GM23338 (cell line): ENCODE measurements at regions not wholly inside any gene's neighbourhood (a gene's known extent, or its start where the extent isn't known, plus 50 kb on each side); places are given as distances from the start of the nearest gene placed in this dataset.

Experiments used
- ATAC-seq: fragments of 200-7000 bp; cut with Tn5 transposase; 3 replicates; pipeline ENCODE4 v1.9.1; 2020
- DNase-seq: peaks from one replicate; pipeline ENCODE4 v3.0.0-alpha.2; 2015; ENCODE audit warnings: low spot score
- H2AFZ ChIP-seq: fragments of 200-600 bp; sonication (generic); 2 replicates; pipeline ENCODE4 v1.8.0; 2016; ENCODE audit warnings: antibody characterized with exemption, mild to moderate bottlenecking, moderate library complexity
- H3F3A ChIP-seq: fragments of 200-600 bp; sonication (generic); replicated peaks from 2 replicates; pipeline ENCODE4 v1.8.0; 2017; ENCODE audit warnings: antibody characterized with exemption, mixed run types, low read depth
- H3K27ac ChIP-seq: fragments of 200-600 bp; sonication (generic); 2 replicates; pipeline ENCODE4 v1.6.1; 2016; ENCODE audit warnings: low read depth
- H3K27me3 ChIP-seq: fragments of 200-600 bp; sonication (generic); 2 replicates; pipeline ENCODE4 v1.8.0; 2016; ENCODE audit warnings: mild to moderate bottlenecking, mixed run types, moderate library complexity; ENCODE audit not compliant: insufficient read depth
- H3K36me3 ChIP-seq: fragments of 200-600 bp; sonication (generic); 2 replicates; pipeline ENCODE4 v1.8.0; 2016; ENCODE audit warnings: mild to moderate bottlenecking; ENCODE audit not compliant: insufficient read depth
- H3K4me1 ChIP-seq: fragments of 200-600 bp; sonication (generic); 2 replicates; pipeline ENCODE4 v1.8.0; 2016; ENCODE audit warnings: mild to moderate bottlenecking, moderate library complexity; ENCODE audit not compliant: insufficient read depth
- H3K4me2 ChIP-seq: fragments of 200-600 bp; sonication (generic); 2 replicates; pipeline ENCODE4 v1.7.1; 2017; ENCODE audit warnings: mixed run types
- H3K4me3 ChIP-seq: fragments of 200-600 bp; sonication (generic); 2 replicates; pipeline ENCODE4 v1.6.1; 2016; ENCODE audit warnings: mixed run types
- H3K79me2 ChIP-seq: fragments of 200-600 bp; sonication (generic); replicated peaks from 2 replicates; pipeline ENCODE4 v1.8.0; 2017; ENCODE audit warnings: mild to moderate bottlenecking; ENCODE audit not compliant: insufficient read depth
- H3K9me2 ChIP-seq: fragments of 200-600 bp; sonication (generic); 2 replicates; pipeline ENCODE4 v1.8.0; 2017; ENCODE audit not compliant: insufficient read depth
- H4K20me1 ChIP-seq: fragments of 200-600 bp; sonication (generic); replicated peaks from 2 replicates; pipeline ENCODE4 v1.8.0; 2017; ENCODE audit warnings: mild to moderate bottlenecking; ENCODE audit not compliant: insufficient read depth
- H3K27ac Mint-ChIP-seq: 2 replicates; pipeline ENCODE4 v1.8.0; 2020; ENCODE audit warnings: inconsistent platforms, mild to moderate bottlenecking, moderate library complexity, mixed read lengths
- H3K27me3 Mint-ChIP-seq: 3 replicates; pipeline ENCODE4 v1.8.0; 2022; ENCODE audit warnings: low read depth, mild to moderate bottlenecking, moderate library complexity, mixed read lengths, inconsistent platforms; ENCODE audit not compliant: insufficient read depth, poor library complexity
- H3K36me3 Mint-ChIP-seq: 3 replicates; pipeline ENCODE4 v1.8.0; 2021; ENCODE audit warnings: low read depth, mild to moderate bottlenecking, inconsistent platforms, moderate library complexity, mixed read lengths
- H3K4me1 Mint-ChIP-seq: 3 replicates; pipeline ENCODE4 v1.8.0; 2020; ENCODE audit warnings: mild to moderate bottlenecking, inconsistent platforms, mixed read lengths
- H3K4me3 Mint-ChIP-seq: 3 replicates; pipeline ENCODE4 v1.8.0; 2021; ENCODE audit warnings: moderate library complexity, mild to moderate bottlenecking, inconsistent platforms, mixed read lengths
- H3K9me3 Mint-ChIP-seq: 3 replicates; pipeline ENCODE4 v1.8.0; 2020; ENCODE audit warnings: moderate library complexity, mild to moderate bottlenecking, inconsistent platforms, mixed read lengths
- CREB1 ChIP-seq: fragments of 250-450 bp; sonication (Bioruptor Pico); IDR thresholded peaks from 2 replicates; pipeline ENCODE4 v1.5.0; 2020; ENCODE audit warnings: low read depth, mild to moderate bottlenecking, moderate library complexity
- CTCF ChIP-seq, 2 experiments: fragments of 200-600 bp in 1 of 2; sonication (generic) in 1 of 2; conservative IDR thresholded peaks; 2 replicates each; pipeline versions ENCODE4 v1.5.1 to v1.6.1; 2016 to 2017; ENCODE audit warnings: antibody characterized with exemption in 2 of 2, low read depth in 2 of 2, mild to moderate bottlenecking in 2 of 2, moderate library complexity in 1 of 2
- ETS1 ChIP-seq: IDR thresholded peaks from 2 replicates; pipeline ENCODE4 v1.6.1; 2016; ENCODE audit warnings: antibody characterized with exemption
- EZH2 ChIP-seq: fragments of 200-600 bp; sonication (generic); IDR thresholded peaks from one replicate; pipeline ENCODE4 v1.8.0; 2017; ENCODE audit warnings: antibody characterized with exemption, mild to moderate bottlenecking, low read depth; ENCODE audit not compliant: unreplicated experiment
- EZH2phosphoT487 ChIP-seq: fragments of 200-600 bp; sonication (generic); IDR thresholded peaks from one replicate; pipeline ENCODE4 v1.8.1; 2018; ENCODE audit warnings: antibody characterized with exemption; ENCODE audit not compliant: unreplicated experiment
- JUNB ChIP-seq: IDR thresholded peaks from one replicate; pipeline ENCODE4 v1.6.1; 2016; ENCODE audit warnings: antibody characterized with exemption; ENCODE audit not compliant: unreplicated experiment
- POLR2AphosphoS5 ChIP-seq: IDR thresholded peaks from 2 replicates; pipeline ENCODE4 v1.6.1; 2016; ENCODE audit warnings: antibody characterized with exemption, low read depth
- STAT1 ChIP-seq: IDR thresholded peaks from one replicate; pipeline ENCODE4 v1.6.1; 2016; ENCODE audit warnings: antibody characterized with exemption; ENCODE audit not compliant: unreplicated experiment
- ZNF114 ChIP-seq: fragments of 250-450 bp; sonication (Bioruptor Pico); IDR thresholded peaks from 2 replicates; pipeline ENCODE4 v1.5.0; 2020; ENCODE audit warnings: mild to moderate bottlenecking, moderate library complexity
- ZNF331 ChIP-seq: fragments of 250-450 bp; sonication (Bioruptor Pico); IDR thresholded peaks from 2 replicates; pipeline ENCODE4 v1.5.0; 2020; ENCODE audit warnings: low read depth, mild to moderate bottlenecking, moderate library complexity
- ZNF462 ChIP-seq: fragments of 250-450 bp; sonication (Bioruptor Pico); IDR thresholded peaks from 2 replicates; pipeline ENCODE4 v1.5.0; 2020; ENCODE audit warnings: mild to moderate bottlenecking, moderate library complexity

DNA sequence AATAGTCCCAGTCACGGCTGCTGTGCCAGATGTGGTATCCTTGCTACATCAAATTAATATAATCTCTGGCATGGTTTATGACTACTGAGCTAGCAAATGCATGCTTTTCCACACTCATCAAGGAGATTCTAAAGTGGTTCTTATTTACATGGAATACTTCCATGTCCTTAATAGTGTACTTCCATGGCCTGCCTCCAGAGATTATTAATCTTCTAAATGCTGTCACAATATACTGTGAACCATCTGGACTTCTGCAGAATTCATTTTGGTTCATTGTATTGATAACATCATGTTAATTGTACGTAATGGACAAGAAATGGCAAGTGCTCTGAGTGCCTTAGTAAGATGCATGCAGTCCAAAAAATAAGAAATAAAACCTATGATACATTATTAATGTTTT, 230.8 kb downstream of the NUAK1 start:
- TF ChIP-seq EZH2, result no peak
- no peak for TF ChIP-seq JUNB
- H3K36me3 Mint-ChIP-seq, result no peaks in the 10 kb centered on the region

GRCh38 chr12:105910030-105910429, 228.7 kb downstream of the NUAK1 start:
- H3K79me2 ChIP-seq, result no peaks in the 10 kb centered on the region
- H2AFZ ChIP-seq, result no peak overlapping the region
- no peaks in the 10 kb centered on the region for H3K36me3 ChIP-seq
- Mint-ChIP-seq H3K27ac (no peak overlapping the region), H3K4me1 (no peaks in the 10 kb centered on the region), H3K9me3 (no peaks in the 10 kb centered on the region), H3K27me3 (no peaks in the 10 kb centered on the region), H3K4me3 (no peak overlapping the region), H3K36me3 (no peaks in the 10 kb centered on the region)
- H3K27ac ChIP-seq, result no peak overlapping the region
- no peaks in the 10 kb centered on the region for H3K27me3 ChIP-seq
- DNase-seq (no peak), ATAC-seq (no peak)
- no peaks in the 10 kb centered on the region for H3K4me1 ChIP-seq
- H3K4me3 ChIP-seq, result no peak overlapping the region
- H3F3A ChIP-seq, result no peaks in the 10 kb centered on the region
- peaks cover 16% of the 10 kb centered on the region; the same call in 1 of the 2 replicates for H3K9me2 ChIP-seq
- H3K4me2 ChIP-seq, result no peak overlapping the region
- TF ChIP-seq JUNB (no peak), STAT1 (no peak), EZH2 (no peak), ZNF462 (CRISPR knock-in tag) (no peak), ZNF114 (CRISPR knock-in tag) (no peak), CTCF (conservative IDR thresholded peaks at IDR 0.05; ENCODE audit: low read depth in 2 of 2) (no peak), ZNF331 (CRISPR knock-in tag) (no peak), CREB1 (no peak), ETS1 (no peak), EZH2phosphoT487 (no peak), POLR2AphosphoS5 (no peak)
- no peaks in the 10 kb centered on the region for H4K20me1 ChIP-seq

More for the DNA sequence above, 230.8 kb downstream of the NUAK1 start:
- Histone ChIP-seq H3K4me1 (no peaks in the 10 kb centered on the region), H3K36me3 (no peaks in the 10 kb centered on the region), H3K4me3 (no peak overlapping the region), H3F3A (no peaks in the 10 kb centered on the region), H3K27ac (no peak overlapping the region), H2AFZ (no peak overlapping the region), H3K79me2 (no peaks in the 10 kb centered on the region), H4K20me1 (no peaks in the 10 kb centered on the region), H3K27me3 (no peaks in the 10 kb centered on the region), H3K9me2 (peaks cover 22% of the 10 kb centered on the region), H3K4me2 (no peak overlapping the region)
- Mint-ChIP-seq H3K4me1 (no peaks in the 10 kb centered on the region), H3K27me3 (no peaks in the 10 kb centered on the region), H3K9me3 (no peaks in the 10 kb centered on the region), H3K4me3 (no peak overlapping the region), H3K27ac (no peak overlapping the region)
- DNase-seq (no peak), ATAC-seq (no peak)
